BE2C (cell line): ENCODE measurements at regions not wholly inside any gene's neighbourhood (a gene's known extent, or its start where the extent isn't known, plus 50 kb on each side); places are given as distances from the start of the nearest gene placed in this dataset.
A peak's percentile ranks its signal among the peaks of the same experiment; 100 is the strongest.

Experiments used
- DNase-seq: peaks from one replicate; pipeline ENCODE4 v3.0.0-alpha.2; 2020
- H3K27me3 ChIP-seq: fragments of 250-450 bp; sonication (Bioruptor Pico); 2 replicates; pipeline ENCODE4 v1.5.1; 2020; ENCODE audit warnings: mild to moderate bottlenecking
- H3K36me3 ChIP-seq: fragments of 250-450 bp; sonication (Bioruptor Pico); 2 replicates; pipeline ENCODE4 v1.5.1; 2020; ENCODE audit warnings: mild to moderate bottlenecking
- H3K4me1 ChIP-seq: fragments of 250-450 bp; sonication (Bioruptor Pico); 2 replicates; pipeline ENCODE4 v1.5.1; 2020
- H3K4me3 ChIP-seq: 2 replicates; pipeline ENCODE4 v1.5.1; 2011; ENCODE audit warnings: low read depth, low read length
- H3K9me3 ChIP-seq: fragments of 250-450 bp; sonication (Bioruptor Pico); 2 replicates; pipeline ENCODE4 v1.5.1; 2020
- TF ChIP-seq, protein P1 (sequence below): IDR thresholded peaks from 2 replicates; pipeline ENCODE4 v1.5.1; 2012; ENCODE audit warnings: mild to moderate bottlenecking, low read depth, low read length

DNA sequence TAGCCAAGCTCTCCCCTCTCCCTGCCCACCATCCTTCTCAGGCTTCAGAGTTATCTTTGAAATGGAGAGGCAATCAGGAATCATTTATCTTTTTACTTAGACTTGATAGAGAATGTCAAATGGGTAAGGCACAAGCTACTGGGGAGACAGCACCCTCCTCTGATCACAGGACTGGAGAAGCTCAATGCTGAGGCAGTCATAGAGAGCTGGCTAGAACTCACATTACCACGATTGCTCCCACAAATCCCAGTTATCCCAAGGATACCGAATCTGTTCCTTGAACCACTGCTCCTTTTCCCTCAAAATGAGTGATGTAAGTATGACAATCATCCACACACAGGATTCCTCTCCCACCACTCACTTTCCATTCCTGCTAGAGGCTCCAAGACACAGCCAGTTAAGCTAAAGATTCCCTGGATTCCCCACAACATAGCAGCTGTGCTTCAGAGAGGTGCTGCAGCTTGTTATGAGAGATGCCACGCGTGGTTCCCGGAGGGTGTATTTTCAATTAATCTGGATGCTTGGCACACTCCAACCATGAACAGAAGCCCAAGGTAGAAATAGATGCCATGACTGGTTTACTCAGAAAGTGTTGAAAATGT, 96.2 kb upstream of the VGLL2 start:
- no peak overlapping the region for H3K4me3 ChIP-seq
- TF ChIP-seq, protein P1, sequence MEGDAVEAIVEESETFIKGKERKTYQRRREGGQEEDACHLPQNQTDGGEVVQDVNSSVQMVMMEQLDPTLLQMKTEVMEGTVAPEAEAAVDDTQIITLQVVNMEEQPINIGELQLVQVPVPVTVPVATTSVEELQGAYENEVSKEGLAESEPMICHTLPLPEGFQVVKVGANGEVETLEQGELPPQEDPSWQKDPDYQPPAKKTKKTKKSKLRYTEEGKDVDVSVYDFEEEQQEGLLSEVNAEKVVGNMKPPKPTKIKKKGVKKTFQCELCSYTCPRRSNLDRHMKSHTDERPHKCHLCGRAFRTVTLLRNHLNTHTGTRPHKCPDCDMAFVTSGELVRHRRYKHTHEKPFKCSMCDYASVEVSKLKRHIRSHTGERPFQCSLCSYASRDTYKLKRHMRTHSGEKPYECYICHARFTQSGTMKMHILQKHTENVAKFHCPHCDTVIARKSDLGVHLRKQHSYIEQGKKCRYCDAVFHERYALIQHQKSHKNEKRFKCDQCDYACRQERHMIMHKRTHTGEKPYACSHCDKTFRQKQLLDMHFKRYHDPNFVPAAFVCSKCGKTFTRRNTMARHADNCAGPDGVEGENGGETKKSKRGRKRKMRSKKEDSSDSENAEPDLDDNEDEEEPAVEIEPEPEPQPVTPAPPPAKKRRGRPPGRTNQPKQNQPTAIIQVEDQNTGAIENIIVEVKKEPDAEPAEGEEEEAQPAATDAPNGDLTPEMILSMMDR, result no peak

DNA sequence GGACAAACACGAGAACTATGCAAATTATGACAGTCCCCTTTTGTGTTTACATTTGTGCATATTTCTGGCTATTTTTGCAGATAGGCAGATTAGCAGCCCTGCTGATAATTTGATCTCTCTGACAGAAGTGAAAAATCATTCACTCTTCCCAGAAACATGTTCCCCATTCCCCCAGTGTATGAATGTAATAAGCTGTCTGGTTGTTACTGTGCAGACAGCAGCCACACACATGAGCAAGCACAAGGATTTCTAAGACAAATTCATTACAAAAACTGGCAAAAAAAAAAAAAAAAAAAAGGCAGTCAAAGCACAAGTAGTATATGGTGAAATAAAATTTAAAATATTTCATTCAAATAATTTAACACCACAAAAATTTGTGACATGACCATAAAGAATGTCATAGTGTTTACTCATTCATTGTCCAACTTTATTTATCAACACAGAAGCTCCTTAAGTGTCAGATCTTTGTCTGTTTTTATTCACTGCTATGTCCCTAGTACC, 95.5 kb upstream of the VGLL2 start:
- no peaks in the 10 kb centered on the region for H3K36me3 ChIP-seq
- no peaks in the 10 kb centered on the region for H3K4me1 ChIP-seq
- no peak for DNase-seq
- H3K9me3 ChIP-seq, result no peaks in the 10 kb centered on the region
- H3K27me3 ChIP-seq, result no peaks in the 10 kb centered on the region
- no peak overlapping the region for H3K4me3 ChIP-seq
- TF ChIP-seq, protein P1, result no peak

More for the DNA sequence above, 96.2 kb upstream of the VGLL2 start:
- no peaks in the 10 kb centered on the region for H3K9me3 ChIP-seq
- no peaks in the 10 kb centered on the region for H3K27me3 ChIP-seq
- no peaks in the 10 kb centered on the region for H3K36me3 ChIP-seq
- DNase-seq, result no peak
- no peaks in the 10 kb centered on the region for H3K4me1 ChIP-seq

DNA sequence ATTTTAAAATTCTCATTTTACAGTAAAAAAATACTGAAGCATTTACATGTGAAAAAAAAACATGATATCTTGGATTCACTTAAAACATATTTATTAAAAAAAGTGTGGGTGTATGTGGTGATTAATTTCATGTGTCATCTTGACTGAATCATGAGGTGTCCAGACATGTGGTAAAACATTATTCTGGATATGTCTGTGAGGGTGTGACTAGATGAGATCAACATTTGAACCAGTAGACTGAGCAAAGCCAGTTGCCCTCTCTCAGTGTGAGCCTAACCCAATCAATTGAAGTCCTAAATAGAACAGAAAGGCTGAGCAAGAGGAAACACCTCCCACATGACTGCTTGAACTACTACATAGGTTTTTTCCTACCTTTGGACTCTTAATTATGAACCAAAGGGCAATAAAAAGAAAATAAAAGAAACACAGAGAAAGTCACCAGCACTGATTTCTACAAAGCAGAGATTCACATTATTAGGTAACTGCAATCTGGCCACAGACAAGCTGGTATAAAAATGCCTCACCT, 90.5 kb upstream of the VGLL2 start:
- Histone ChIP-seq H3K36me3 (no peaks in the 10 kb centered on the region), H3K27me3 (no peaks in the 10 kb centered on the region), H3K9me3 (no peaks in the 10 kb centered on the region), H3K4me1 (no peaks in the 10 kb centered on the region), H3K4me3 (no peak overlapping the region)
- DNase-seq, result no peak
- TF ChIP-seq, protein P1, result no peak

DNA sequence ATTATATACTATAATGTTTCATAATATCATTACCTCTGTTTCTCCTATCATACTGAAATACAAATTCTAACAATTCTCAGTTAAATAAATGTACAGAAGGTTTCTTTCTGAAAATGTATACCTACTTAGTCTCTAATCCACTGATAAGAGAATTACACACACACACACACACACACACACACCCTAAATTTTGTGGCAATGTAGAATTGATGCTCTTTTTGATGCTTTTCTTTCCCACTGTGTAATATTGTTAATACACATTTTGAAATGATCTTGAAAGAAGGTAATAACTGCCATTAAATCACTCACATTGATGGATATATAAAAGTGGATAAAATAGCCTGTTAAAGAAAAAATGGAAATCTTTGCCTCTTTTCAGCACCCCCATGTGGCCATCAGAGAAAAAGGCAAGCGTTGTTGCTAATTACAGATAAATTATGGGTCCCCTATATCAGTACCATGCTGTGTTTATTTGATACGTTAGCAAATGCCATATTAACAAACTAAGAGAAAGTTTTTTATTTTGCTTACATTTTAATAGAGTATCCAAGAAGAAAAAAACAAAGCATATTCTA, 76.6 kb upstream of the VGLL2 start:
- no peaks in the 10 kb centered on the region for H3K36me3 ChIP-seq
- no peaks in the 10 kb centered on the region for H3K27me3 ChIP-seq
- no peaks in the 10 kb centered on the region for H3K4me1 ChIP-seq
- no peak overlapping the region for H3K4me3 ChIP-seq
- no peak for DNase-seq
- no peaks in the 10 kb centered on the region for H3K9me3 ChIP-seq
- TF ChIP-seq, protein P1, result peak; percentile 39

DNA sequence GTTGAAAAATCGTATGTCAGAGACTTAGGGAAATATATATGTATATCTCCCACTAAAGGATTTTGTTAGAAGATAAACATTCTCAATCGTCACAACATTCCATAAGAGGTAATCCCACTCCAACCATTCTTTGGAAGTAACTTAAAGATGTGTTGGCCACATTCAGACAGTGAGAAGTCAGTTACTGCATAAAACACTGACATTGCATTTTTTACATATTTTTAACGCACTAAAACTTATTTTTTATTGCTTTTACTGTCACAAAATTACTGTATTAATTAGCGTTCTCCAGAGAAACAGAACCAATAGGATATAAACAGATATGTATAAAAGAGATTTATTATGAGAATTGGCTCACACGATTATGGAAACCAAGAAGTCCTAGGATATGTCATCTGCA, 74.3 kb upstream of the VGLL2 start:
- no peaks in the 10 kb centered on the region for H3K27me3 ChIP-seq
- no peak for DNase-seq
- no peaks in the 10 kb centered on the region for H3K4me1 ChIP-seq
- TF ChIP-seq, protein P1, result no peak
- H3K9me3 ChIP-seq, result no peaks in the 10 kb centered on the region
- no peaks in the 10 kb centered on the region for H3K36me3 ChIP-seq
- H3K4me3 ChIP-seq, result no peak overlapping the region

DNA sequence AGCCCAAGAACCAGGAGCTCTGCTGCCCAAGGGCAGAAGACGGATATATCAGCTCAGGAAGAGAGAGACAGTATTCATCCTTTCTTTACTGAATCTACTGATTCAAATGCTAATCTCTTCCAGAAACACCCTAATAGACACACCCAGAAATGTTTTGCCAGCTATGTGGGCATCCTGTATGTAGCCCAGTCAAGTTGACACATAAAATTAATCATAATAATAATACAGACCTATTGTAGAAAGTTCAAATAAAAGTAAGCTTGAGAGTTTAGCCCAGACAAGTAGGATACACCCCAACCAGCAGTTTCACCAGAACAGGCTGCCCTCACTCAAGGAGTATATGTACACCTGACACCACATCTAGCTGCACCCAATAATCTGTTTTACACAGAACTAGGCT, 73.9 kb upstream of the VGLL2 start:
- TF ChIP-seq, protein P1, result no peak
- Histone ChIP-seq H3K4me3 (no peak overlapping the region), H3K9me3 (no peaks in the 10 kb centered on the region), H3K36me3 (no peaks in the 10 kb centered on the region), H3K27me3 (no peaks in the 10 kb centered on the region), H3K4me1 (no peaks in the 10 kb centered on the region)
- no peak for DNase-seq
